ENCODE measurements at regions not wholly inside any gene's neighbourhood (a gene's known extent, or its start where the extent isn't known, plus 50 kb on each side); places are given as distances from the start of the nearest gene placed in this dataset.

- no peak for TF ChIP-seq KDM1A (CRISPR knock-in tag; IDR thresholded peaks at IDR 0.05)
- TF ChIP-seq THAP11 (CRISPR knock-in tag; IDR thresholded peaks at IDR 0.05), result no peak
- no peak for TF ChIP-seq HOXD1 (CRISPR knock-in tag; IDR thresholded peaks at IDR 0.05)
- TF ChIP-seq POLR2G (IDR thresholded peaks at IDR 0.05; ENCODE audit: low read depth, low read length), result no peak
- TF ChIP-seq ZSCAN5A (CRISPR knock-in tag; IDR thresholded peaks at IDR 0.05; ENCODE audit: borderline replicate concordance), result no peak
Observed at GRCh38 chr5:14056039-14056438, 87.1 kb upstream of the TRIO start (continued).

GRCh38 chr5:14054965-14055963 lies 87.9 kb upstream of the TRIO start:
- in situ Hi-C loops (cut with HindIII; ENCODE audit: extremely low pct_ligation_motif_present, low pct_unique_long_range_greater_than_20kb), result no loop called here
- TF ChIP-seq ZNF580 (CRISPR knock-in tag; IDR thresholded peaks at IDR 0.05; ENCODE audit: borderline replicate concordance, low read depth) (no peak), ZFP36L1 (CRISPR knock-in tag; IDR thresholded peaks at IDR 0.05) (no peak), YEATS4 (CRISPR knock-in tag; IDR thresholded peaks at IDR 0.05; ENCODE audit: borderline replicate concordance) (no peak), ZNF577 (CRISPR knock-in tag; IDR thresholded peaks at IDR 0.05; ENCODE audit: borderline replicate concordance, low read depth) (no peak), ZNF615 (CRISPR knock-in tag; IDR thresholded peaks at IDR 0.05; ENCODE audit: borderline replicate concordance) (no peak), NAIF1 (CRISPR knock-in tag; IDR thresholded peaks at IDR 0.05; ENCODE audit: borderline replicate concordance) (no peak), ZNF101 (CRISPR knock-in tag; IDR thresholded peaks at IDR 0.05; ENCODE audit: borderline replicate concordance, low read depth) (no peak), ZBTB14 (CRISPR knock-in tag; IDR thresholded peaks at IDR 0.05) (no peak)
- Histone ChIP-seq H3K9ac (ENCODE audit: insufficient read depth, low read depth, low read length) (no peak overlapping the region), H3K79me2 (ENCODE audit: insufficient read depth, low read length) (no peaks in the 10 kb centered on the region), H2AFZ (ENCODE audit: low read length) (no peak overlapping the region), H3K4me3 (replicated peaks in 1 of 3; ENCODE audit: insufficient read depth in 1 of 3, low read depth in 2 of 3, low read length in 3 of 3) (no peak overlapping the region), H4K20me1 (ENCODE audit: insufficient read depth, low read length) (no peaks in the 10 kb centered on the region), H3K27ac (ENCODE audit: extremely low read length, insufficient read depth, low read length) (no peak overlapping the region), H3K9me3 (ENCODE audit: low read length) (no peaks in the 10 kb centered on the region), H3K36me3 (replicated peaks in 1 of 2; ENCODE audit: control insufficient read depth in 1 of 2, insufficient read depth in 2 of 2, low read length in 2 of 2) (no peaks in the 10 kb centered on the region), H3K4me2 (ENCODE audit: low read depth, low read length) (no peak overlapping the region), H3K27me3 (ENCODE audit: control insufficient read depth in 1 of 2, insufficient read depth in 2 of 2, low read length in 2 of 2) (peaks cover 0 to 2% of the 10 kb centered on the region in 2 experiments; a peak in 2 of 5 replicates), H3K4me1 (ENCODE audit: insufficient read depth, low read length) (no peaks in the 10 kb centered on the region)
- WGBS (ENCODE audit: low lambda C conversion rate), result 31% methylated on average over 9 of the region's 9 CpGs
- no peak for FAIRE-seq
- DNase-seq (ENCODE audit: low spot score), result no peak
- no peak for ATAC-seq
- ChIA-PET CTCF (ENCODE audit: low intra/inter-chr PET ratio, low total read pairs) (no interaction called here), POLR2A (no interaction called here)
- intact Hi-C loops (cut with micrococcal nuclease; ENCODE audit: unreplicated experiment), result no loop called here
- no TSS peak for BruUV-seq (replicated peaks)

All from HepG2 (cell line).